HUES48 (cell line): ENCODE measurements at regions not wholly inside any gene's neighbourhood (a gene's known extent, or its start where the extent isn't known, plus 50 kb on each side); places are given as distances from the start of the nearest gene placed in this dataset.
"Not testable (repeated sequence)": the region's sequence is repeated elsewhere in the genome, so short reads cannot be mapped to it uniquely, and the experiment has no call there.

Experiments
- H3K27ac ChIP-seq: one replicate; pipeline ENCODE4 v1.7.0; 2013; ENCODE audit warnings: low read depth, low read length, inconsistent platforms
- H3K27me3 ChIP-seq: 2 replicates; pipeline ENCODE4 v1.6.1; 2013; ENCODE audit warnings: mild to moderate bottlenecking, low read length; ENCODE audit not compliant: control insufficient read depth, insufficient read depth
- H3K36me3 ChIP-seq: 2 replicates; pipeline ENCODE4 v1.6.1; 2013; ENCODE audit warnings: low read length; ENCODE audit not compliant: control insufficient read depth, insufficient read depth
- H3K4me1 ChIP-seq: 2 replicates; pipeline ENCODE4 v1.6.1; 2013; ENCODE audit warnings: mild to moderate bottlenecking, low read length; ENCODE audit not compliant: control insufficient read depth, insufficient read depth
- H3K4me3 ChIP-seq: 2 replicates; pipeline ENCODE4 v1.5.1; 2013; ENCODE audit warnings: mild to moderate bottlenecking, low read depth, low read length
- H3K9ac ChIP-seq: 2 replicates; pipeline ENCODE4 v1.6.1; 2013; ENCODE audit warnings: mild to moderate bottlenecking, low read depth, low read length, moderate library complexity
- H3K9me3 ChIP-seq: 2 replicates; pipeline ENCODE4 v1.6.1; 2013; ENCODE audit warnings: low read length; ENCODE audit not compliant: control insufficient read depth, insufficient read depth

DNA sequence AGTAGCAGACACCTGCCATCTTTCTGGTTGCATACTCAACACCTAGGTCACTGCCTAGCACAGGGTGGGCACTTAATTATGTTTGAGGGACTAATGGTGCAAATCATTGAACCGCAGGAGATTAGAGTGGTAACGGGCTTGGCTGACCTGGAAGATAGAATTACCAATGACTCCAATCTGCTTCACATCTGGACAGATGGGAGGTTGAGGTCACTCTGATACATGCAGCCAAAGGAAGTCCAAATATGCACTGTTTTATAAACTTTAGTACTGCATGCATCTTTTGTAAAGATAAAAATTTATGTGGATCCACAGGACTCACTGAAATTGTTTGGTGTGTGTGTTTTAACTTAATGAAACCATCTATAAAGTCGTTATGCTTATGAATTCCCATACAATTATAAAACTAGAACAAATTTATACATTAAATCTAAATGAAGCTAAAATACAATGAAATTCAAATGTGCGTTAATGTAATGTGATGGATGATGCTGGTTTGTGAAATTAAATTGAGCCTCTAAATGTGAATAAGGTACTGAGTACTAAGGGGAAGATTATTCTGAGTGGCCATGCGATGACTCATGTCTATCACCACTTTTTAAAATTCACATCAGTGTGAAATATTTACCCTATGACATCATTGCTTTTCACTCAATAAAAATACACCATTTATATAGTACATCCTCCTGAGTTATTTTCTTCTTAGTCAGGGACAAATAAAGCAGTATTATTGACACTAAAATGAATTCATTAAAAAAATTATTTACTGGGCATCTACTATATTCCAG is 224.7 kb upstream of the FAM78B start:
- Histone ChIP-seq H3K9me3 (no peaks in the 10 kb centered on the region), H3K36me3 (no peaks in the 10 kb centered on the region), H3K9ac (no peak overlapping the region), H3K27ac (no peak overlapping the region), H3K27me3 (no peaks in the 10 kb centered on the region), H3K4me1 (no peaks in the 10 kb centered on the region; the same call in 1 of the 2 replicates), H3K4me3 (no peak overlapping the region)

GRCh38 chr1:166395729-166396128 is 228.9 kb upstream of the FAM78B start:
- H3K9ac ChIP-seq: no peak overlapping the region
- no peaks in the 10 kb centered on the region for H3K9me3 ChIP-seq
- no peaks in the 10 kb centered on the region for H3K36me3 ChIP-seq
- H3K4me3 ChIP-seq: no peak overlapping the region
- H3K27ac ChIP-seq: no peak overlapping the region
- H3K4me1 ChIP-seq: no peaks in the 10 kb centered on the region
- no peaks in the 10 kb centered on the region for H3K27me3 ChIP-seq

GRCh38 chr1:166409253-166410082 is 242.7 kb upstream of the FAM78B start:
- H3K27me3 ChIP-seq, H3K4me1 ChIP-seq, H3K9me3 ChIP-seq, H3K4me3 ChIP-seq, H3K9ac ChIP-seq, H3K36me3 ChIP-seq: not testable (repeated sequence)
- H3K27ac ChIP-seq: peak overlapping the region; percentile 27

DNA sequence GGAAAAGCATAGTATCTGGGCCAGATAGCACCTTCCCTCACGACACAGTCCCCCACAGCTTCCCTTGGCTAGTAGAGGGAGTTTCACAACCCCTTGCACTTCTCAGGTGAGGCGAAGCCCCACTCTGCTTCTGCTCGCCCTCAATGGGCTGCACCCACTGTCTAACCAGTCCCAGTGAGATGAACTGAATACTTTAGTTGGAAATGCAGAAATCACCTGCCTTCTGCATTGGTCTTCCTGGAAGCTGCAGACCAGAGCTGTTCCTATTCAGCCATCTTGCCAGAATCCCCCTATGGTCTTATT is 243.2 kb upstream of the FAM78B start:
- Histone ChIP-seq H3K27ac (no peak overlapping the region), H3K27me3 (no peaks in the 10 kb centered on the region), H3K4me3 (no peak overlapping the region), H3K9me3 (no peaks in the 10 kb centered on the region), H3K36me3 (no peaks in the 10 kb centered on the region), H3K4me1 (no peaks in the 10 kb centered on the region), H3K9ac (no peak overlapping the region)

GRCh38 chr1:166416831-166417230 is 250.0 kb upstream of the FAM78B start:
- not testable (repeated sequence) for H3K4me3 ChIP-seq, H3K4me1 ChIP-seq, H3K27me3 ChIP-seq, H3K27ac ChIP-seq, H3K36me3 ChIP-seq, H3K9me3 ChIP-seq, H3K9ac ChIP-seq

DNA sequence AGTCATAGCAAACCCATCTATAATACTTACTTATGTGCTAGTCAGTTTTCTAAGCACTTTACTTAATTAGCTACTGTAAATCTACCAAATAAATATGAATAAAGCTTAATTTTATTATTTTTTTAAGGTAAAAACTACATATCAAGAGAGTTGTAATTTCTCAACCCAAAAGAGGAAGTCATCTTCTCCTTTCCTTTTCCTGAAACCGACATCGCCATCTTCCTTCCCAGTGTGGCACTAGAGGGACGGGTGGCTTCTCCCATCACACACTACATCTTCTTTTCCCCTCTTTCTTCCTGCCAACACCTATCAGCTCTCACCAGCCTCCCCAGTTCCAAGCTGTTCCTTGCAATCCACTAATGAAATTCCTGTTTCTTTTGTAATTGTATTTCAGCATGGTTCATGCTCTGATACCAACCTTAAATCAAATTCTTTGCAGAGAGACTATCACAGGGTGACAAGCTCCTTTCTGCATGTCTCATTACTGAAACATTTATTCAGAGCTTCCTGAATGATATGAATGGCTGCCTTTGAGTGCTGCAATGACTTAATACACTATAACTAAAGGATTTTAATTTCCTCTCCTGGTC is 251.6 kb upstream of the FAM78B start:
- no peaks in the 10 kb centered on the region for H3K27me3 ChIP-seq
- H3K9me3 ChIP-seq: peaks cover 4% of the 10 kb centered on the region
- H3K27ac ChIP-seq: no peak overlapping the region
- no peak overlapping the region for H3K9ac ChIP-seq
- H3K4me1 ChIP-seq: no peaks in the 10 kb centered on the region
- H3K4me3 ChIP-seq: no peak overlapping the region
- no peaks in the 10 kb centered on the region for H3K36me3 ChIP-seq

GRCh38 chr1:166422586-166422985 is 255.8 kb upstream of the FAM78B start:
- not testable (repeated sequence) for H3K9ac ChIP-seq, H3K4me1 ChIP-seq, H3K36me3 ChIP-seq, H3K27me3 ChIP-seq, H3K4me3 ChIP-seq, H3K9me3 ChIP-seq, H3K27ac ChIP-seq

- H3K36me3 ChIP-seq: no peaks in the 10 kb centered on the region
- H3K9me3 ChIP-seq: no peaks in the 10 kb centered on the region
- H3K27ac ChIP-seq: no peak overlapping the region
- H3K27me3 ChIP-seq: no peaks in the 10 kb centered on the region
- no peaks in the 10 kb centered on the region for H3K4me1 ChIP-seq
- no peak overlapping the region for H3K9ac ChIP-seq
- no peak overlapping the region for H3K4me3 ChIP-seq
These were observed 265.9 kb upstream of the FAM78B start for GRCh38 chr1:166432655-166433054.

DNA sequence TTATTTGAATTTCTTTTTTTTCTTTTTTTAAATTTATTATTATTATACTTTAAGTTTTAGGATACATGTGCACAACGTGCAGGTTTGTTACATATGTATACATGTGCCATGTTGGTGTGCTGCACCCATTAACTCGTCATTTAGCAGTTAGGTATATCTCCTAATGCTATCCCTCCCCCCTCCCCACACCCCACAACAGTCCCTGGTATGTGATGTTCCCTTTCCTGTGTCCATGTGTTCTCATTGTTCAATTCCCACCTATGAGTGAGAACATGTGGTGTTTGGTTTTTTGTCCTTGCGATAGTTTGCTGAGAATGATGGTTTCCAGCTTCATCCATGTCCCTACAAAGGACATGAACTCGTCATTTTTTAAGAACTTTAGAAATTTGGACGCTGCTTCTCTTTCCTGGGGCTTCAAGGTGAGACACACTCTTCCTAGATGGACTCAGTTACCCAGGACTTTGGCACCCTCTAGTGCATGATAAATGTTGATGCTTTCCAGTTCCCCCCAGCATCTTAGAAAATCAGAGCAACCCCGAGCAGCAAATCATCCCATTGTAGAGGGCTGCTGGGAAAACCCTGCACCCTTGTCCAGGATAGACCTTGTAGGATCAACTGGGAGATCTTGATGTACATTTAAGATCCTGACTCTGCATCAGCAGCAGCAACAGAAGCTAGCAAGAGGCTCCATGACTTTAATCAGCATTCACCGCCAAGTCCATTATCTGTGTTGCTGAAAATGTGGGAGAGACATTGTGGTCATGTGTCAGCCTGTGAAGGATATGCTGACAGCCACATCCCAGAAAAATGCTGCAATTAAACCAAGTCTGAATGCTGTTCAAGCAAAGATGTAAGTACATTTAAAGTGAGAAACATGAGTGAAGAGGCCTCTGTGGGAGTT is 266.9 kb upstream of the FAM78B start:
- not testable (repeated sequence) for H3K4me1 ChIP-seq, H3K27me3 ChIP-seq, H3K27ac ChIP-seq, H3K36me3 ChIP-seq, H3K9ac ChIP-seq, H3K4me3 ChIP-seq, H3K9me3 ChIP-seq

DNA sequence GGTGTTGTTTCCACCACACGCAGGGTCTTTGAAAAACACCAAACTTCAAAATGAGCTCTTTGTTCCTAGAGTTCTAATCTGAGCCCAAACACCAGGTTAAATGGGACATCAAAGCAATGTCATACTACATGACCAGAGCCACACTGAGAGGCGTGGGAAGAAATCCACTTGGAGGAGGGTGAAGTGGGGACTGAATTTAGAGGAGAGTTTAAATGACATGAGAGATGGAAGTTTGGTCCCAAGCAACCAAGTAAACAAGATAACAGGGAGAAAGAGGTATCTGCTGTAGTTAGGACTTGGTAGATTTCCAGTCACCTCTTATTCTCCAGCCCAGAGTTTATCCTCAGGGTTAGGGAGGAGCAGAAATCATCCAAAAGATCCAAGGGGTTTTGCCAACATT is 290.9 kb upstream of the FAM78B start:
- no peaks in the 10 kb centered on the region for H3K27me3 ChIP-seq
- H3K27ac ChIP-seq: no peak overlapping the region
- no peaks in the 10 kb centered on the region for H3K4me1 ChIP-seq
- no peaks in the 10 kb centered on the region for H3K36me3 ChIP-seq
- H3K4me3 ChIP-seq: no peak overlapping the region
- H3K9ac ChIP-seq: no peak overlapping the region
- H3K9me3 ChIP-seq: no peaks in the 10 kb centered on the region
